B cell (primary cell): ENCODE measurements at regions not wholly inside any gene's neighbourhood (a gene's known extent, or its start where the extent isn't known, plus 50 kb on each side); places are given as distances from the start of the nearest gene placed in this dataset.

Experiments
- EZH2 ChIP-seq: IDR thresholded peaks from 2 replicates; pipeline ENCODE4 v1.6.1; 2012; ENCODE audit warnings: borderline replicate concordance, low read depth, mild to moderate bottlenecking, moderate library complexity, low read length; ENCODE audit not compliant: insufficient read depth, poor library complexity, severe bottlenecking
- TF ChIP-seq, protein P1 (sequence below): fragments of 200-600 bp; IDR thresholded peaks from one replicate; pipeline ENCODE4 v1.8.0; 2022; ENCODE audit warnings: antibody characterized with exemption, mild to moderate bottlenecking

DNA sequence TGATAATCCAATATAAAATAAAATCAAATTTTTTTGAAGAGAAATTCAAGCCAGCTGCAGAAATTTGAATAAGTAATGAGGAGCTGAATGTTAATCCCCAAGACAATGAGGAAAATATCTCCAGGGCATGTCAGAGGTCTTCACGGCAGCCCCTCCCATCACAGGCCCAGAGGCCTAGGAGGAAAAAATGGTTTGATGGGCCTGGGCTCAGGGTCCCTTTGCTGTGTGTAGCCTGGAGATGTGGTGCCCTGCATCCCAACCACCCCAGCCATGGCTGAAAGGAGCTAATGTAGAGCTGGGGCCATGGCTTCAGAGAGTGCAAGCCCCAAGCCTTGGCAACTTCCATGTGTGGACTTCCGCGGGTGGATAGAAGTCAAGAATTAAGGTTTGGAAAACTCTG is 618.3 kb downstream of the TAF11L14 start:
- TF ChIP-seq EZH2, result no peak
- TF ChIP-seq, protein P1, sequence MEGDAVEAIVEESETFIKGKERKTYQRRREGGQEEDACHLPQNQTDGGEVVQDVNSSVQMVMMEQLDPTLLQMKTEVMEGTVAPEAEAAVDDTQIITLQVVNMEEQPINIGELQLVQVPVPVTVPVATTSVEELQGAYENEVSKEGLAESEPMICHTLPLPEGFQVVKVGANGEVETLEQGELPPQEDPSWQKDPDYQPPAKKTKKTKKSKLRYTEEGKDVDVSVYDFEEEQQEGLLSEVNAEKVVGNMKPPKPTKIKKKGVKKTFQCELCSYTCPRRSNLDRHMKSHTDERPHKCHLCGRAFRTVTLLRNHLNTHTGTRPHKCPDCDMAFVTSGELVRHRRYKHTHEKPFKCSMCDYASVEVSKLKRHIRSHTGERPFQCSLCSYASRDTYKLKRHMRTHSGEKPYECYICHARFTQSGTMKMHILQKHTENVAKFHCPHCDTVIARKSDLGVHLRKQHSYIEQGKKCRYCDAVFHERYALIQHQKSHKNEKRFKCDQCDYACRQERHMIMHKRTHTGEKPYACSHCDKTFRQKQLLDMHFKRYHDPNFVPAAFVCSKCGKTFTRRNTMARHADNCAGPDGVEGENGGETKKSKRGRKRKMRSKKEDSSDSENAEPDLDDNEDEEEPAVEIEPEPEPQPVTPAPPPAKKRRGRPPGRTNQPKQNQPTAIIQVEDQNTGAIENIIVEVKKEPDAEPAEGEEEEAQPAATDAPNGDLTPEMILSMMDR, result no peak
